ENCODE measurements at regions not wholly inside any gene's neighbourhood (a gene's known extent, or its start where the extent isn't known, plus 50 kb on each side); places are given as distances from the start of the nearest gene placed in this dataset.
"Not testable (repeated sequence)": the region's sequence is repeated elsewhere in the genome, so short reads cannot be mapped to it uniquely, and the experiment has no call there.

DNA sequence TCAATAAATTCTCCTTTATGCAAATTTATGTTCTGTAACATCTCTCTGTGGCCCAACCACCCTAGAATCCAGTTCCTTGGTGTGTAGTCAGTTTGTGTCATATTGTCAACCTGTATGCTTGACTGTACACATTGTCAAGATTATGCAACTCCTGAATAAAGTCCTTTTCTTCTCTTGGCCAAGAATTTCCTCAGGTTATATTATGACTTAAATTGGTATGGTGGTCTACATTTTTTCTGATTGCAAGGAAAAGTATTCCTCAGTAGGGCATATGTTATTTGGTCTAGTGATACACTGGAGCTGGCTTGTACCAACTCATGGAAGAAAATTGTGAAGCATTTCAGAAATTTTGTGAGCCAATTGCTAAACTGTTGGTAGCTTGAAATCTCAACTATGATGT lies 482.8 kb upstream of the CHORDC1 start:
- DNase-seq (ENCODE audit: low read depth), result no peak

DNA sequence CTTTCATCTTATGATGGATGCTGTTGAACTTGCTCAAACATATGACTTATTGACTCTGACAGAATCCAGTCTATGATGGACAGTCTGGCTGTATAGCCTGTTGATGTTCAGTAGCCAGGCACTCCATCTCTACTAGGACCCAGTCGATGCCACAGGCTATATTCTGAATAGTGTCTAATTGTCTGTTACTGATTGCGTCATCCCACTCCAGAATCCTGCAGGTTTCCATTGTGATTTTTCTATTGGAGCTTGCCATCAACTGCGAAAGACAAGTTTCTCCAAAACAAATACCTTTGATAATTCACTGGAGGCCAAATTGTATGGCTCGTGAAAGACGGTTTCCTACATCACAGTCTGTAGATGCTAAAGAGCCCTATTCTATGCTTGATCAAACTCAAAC lies 481.7 kb upstream of the CHORDC1 start:
- DNase-seq (ENCODE audit: low read depth), result no peak

DNA sequence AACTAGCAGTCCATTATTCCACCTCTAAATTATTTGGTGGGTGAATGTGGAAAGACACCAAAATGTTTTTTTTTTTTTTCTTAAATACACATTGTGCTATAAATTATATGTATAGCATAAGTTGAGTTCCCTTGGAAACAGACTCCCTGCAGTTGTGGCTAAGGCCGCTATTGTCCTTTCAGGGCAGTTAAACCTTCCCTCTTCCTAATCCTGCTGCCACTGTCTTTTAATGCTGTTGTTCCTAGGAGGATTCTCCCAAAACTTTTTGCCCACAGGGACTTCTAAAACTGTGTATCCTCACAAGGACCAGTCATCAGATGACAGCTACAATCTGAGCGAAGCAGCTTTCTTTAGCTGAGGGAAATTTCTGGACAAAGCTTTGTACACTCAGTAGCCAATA lies 478.9 kb upstream of the CHORDC1 start:
- DNase-seq (ENCODE audit: low read depth), result no peak

DNA sequence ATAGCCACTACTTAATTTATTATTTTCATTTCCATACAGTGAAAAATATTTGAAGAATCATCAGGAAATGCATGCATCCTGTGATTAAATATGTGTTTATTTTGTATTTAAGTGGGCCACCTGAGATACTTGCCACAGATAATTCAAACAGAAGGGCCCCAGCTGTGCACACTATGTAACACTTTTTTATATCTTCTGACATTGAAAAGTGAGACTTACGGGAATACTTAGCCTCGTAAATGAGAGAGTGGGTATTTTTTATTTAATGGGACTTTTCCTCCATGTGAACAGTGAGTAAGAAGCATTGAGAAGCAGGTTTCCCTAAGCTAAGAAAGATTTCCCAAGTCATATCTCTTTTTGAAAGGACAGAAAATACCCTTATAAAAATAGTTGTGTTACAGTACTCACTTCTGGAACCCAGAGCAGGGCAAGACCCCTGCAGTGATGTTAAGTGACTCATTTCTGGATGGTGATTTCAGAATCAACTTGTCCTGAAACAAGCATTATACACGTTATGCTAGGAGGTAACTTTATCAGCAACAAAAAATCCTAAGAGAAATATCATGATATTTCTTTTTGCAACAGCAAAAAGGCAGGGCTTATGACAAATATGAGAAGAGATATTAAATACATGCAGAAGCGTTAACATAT lies 478.1 kb upstream of the CHORDC1 start:
- DNase-seq (ENCODE audit: low read depth), result no peak

DNA sequence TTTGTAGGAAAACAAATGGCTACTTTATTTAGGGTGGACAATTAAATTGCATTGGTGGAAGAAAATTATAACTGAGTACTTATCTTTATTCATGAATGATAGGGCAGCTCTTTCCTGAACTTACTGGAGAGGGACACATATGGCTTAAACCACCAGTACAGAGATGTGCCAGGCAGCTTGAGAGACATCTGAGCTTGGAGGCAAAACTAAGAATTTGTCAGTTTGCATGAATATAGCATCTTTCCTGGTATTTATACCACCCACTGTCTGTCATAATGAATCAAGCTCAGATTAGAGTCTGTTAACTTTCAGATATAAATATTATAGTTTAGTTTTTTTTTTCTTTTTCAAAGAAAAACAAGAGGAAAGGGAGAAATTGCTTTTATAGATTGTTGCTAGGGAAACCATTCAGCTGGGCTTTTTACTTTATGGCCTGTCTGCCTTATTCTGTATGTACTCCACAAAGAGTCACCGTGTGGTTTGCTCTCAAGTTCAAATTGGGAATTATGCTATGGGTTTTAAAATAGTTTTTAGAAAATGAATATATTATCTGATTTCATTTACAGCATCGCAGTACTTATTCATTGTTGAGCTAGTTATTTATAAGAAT lies 477.0 kb upstream of the CHORDC1 start:
- no peak for DNase-seq (ENCODE audit: low read depth)

DNA sequence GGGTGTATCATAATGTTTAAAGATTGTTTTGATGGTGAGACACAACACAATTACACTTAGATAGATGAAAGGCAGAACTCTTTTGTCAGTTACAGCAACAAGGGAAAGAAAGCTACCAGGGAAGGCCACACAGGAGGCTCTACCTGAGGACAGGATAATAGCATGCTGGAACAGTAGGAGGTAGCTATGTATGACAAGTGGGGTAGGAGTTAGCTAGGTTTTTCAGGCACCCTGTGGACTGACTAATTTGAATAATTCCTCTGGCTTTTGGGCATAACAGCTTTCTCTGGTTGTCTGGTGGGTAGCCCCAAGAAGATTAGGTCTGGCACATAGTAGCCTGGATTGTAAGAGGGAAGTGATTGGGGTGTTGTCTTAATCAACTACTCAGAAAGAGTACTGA lies 475.4 kb upstream of the CHORDC1 start:
- DNase-seq (ENCODE audit: low read depth), result no peak

DNA sequence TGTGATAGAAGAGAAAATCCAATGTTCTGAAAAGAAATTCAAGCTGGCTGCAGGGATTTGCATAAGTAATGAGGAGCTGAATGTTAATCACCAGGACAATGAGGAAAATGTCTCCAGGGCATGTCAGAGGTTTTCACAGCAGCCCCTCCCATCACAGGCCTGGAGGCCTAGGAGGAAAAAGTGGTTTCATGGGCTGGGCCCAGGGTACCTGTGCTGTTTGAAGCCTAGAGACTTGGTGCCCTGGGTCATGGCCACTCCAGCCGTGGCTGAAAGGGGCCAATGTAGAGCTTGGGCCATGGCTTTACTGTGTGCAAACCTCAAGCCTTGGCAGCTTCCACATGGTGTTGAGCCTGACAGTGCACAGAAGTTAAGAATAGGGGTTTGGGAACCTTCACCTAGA lies 452.6 kb upstream of the CHORDC1 start:
- not testable (repeated sequence) for DNase-seq (ENCODE audit: low read depth)

DNA sequence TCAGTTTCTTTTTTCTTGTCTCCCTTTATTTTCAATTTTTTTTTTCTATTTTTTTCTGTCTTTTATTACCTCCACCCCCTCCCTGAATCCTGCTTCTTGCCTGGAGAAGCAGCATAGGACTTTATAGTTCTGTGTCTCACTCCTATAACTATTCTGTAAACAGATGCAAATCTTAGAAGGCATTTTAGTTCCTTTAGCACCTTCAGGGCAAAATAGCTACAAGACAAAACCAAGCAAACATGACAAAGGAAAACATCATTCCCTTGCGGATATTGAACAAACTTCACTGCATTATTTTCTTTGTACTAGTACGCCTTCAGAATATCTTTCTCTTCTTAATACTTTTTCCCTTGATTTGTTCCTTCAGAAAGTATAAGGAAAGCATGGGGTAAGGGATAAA lies 446.2 kb upstream of the CHORDC1 start:
- DNase-seq (ENCODE audit: low read depth), result no peak

DNA sequence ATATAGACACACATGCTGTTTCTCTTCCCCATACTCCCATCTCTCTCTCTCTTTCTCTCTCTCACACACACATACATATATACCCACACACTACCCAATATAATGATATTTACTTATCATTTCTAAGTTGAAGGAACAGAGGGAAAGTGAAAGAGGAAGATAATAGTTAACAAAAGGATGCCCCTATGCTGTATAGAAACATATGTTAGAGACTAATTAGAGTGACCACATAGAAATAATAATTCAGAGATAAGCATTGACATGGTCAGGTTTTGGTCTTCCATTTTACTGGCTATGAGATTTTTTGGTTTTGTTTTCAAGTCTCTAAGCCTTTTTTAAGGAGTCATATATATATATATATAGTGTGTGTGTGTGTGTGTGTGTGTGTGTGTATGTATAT lies 445.7 kb upstream of the CHORDC1 start:
- DNase-seq (ENCODE audit: low read depth), result no peak

DNA sequence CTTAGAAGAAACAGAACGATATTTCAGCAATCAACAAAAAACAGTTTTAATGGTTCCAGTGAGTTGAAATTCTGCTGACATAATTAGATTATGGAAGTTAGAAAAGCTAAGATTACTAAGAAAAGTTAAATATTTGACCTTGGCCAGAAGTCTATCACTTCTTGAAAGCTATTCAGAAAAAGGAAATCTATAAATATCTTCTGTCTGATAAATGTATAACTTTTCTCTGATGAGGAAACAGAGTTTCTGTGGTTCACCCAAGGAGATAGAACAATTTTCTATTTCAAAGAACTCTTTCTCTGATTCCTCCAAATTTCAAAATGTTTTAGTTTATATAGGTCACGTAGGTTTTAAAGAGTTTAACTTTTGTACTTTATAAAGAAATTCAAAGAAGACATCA lies 438.4 kb upstream of the CHORDC1 start:
- DNase-seq (ENCODE audit: low read depth), result no peak

DNA sequence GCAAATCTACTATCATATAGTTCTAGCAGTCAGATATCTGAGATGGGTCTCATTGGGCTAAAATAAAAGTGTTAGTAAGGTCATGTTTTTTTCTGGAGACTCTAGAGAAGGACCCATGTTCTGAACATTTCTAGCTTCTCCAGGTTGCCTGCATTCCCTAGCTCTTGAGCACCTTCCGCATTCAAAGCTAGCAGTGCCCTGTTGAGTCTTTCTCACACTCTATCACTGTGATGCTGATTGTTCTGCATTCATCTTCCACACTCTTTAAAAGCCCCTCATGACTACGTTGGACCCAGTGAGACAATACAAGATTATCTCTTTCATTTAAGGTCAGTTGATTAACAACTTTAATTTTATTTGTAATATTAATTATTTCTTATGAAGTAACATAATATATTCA lies 433.3 kb upstream of the CHORDC1 start:
- DNase-seq (ENCODE audit: low read depth), result no peak

DNA sequence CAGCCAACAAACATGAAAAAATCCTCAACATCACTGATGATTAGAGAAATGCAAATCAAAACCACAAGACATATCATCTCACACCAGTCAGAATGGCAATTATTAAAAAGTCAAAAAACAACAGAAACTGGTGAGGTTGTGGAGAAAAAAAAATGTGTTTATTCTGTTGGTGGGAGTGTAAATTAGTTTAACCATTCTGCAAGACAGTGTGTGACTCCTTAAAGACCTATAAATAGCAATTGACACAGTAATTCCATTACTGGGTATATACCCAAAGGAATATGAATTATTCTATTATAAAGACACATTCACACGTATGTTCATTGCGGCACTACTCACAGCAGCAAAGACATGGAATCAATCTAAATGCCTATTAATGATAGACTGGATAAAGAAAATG lies 427.3 kb upstream of the CHORDC1 start:
- no peak for DNase-seq (ENCODE audit: low read depth)

DNA sequence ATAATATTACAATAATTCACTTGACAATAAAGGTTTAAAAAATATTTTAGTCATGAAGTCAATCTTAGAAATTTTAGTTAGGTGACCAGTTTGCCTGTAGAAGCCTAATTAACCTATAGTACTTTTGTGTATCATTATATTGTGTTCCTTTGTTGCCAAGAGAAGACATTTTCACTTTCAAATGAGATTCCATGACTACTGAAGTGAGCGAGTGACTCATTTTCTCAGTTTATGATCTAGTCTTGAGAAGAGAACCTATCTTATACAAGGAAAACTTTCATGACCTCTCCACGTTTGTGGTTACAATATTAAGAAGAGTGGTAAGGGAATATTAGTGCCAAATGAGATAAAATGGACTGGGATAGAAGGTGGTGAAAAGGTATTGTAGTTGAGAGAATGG lies 423.9 kb upstream of the CHORDC1 start:
- DNase-seq (ENCODE audit: low read depth), result no peak

DNA sequence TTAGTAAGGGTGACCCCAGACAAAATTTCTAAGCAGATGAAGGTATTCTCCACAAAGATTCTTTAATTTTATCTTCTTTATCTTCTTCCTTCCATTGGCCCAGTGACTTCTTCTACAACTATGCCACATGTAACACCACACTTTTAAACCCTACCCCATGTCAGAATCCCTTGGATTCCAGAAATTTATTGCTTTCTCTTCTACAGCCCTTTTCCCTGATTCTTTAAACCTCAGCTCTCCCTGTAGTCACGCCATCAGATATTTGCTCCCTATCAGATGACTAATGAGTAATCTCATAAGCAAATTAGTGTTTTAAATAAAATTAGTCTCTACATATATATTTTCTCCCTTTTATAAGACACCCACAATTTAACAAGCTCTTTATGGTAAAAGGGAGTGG lies 423.4 kb upstream of the CHORDC1 start:
- no peak for DNase-seq (ENCODE audit: low read depth)

DNA sequence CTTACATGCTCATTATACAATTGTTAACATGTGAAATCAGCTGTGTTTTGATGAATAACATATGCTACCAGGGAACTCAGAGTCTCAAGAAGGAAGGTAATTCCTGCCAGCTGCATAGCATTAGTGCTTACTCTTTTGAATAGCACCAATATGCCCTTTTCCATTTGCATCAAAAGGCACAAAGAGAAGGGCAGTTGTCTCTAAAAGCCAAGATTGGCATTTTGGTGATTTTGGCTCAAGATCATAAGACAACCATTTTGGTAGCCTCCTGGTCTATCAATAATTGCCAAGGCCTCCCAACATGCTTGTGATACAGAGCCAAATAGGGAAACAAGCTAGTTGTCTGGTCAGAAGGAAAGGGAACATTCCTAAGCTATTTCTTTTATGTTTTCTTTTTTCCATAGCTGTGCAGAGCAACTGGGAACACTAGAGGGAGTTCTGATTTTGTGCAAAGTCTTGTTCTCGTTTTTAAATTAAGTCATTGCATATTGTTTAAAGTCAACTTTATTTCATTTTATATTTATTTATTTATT lies 416.7 kb upstream of the CHORDC1 start:
- DNase-seq (ENCODE audit: low read depth), result no peak

DNA sequence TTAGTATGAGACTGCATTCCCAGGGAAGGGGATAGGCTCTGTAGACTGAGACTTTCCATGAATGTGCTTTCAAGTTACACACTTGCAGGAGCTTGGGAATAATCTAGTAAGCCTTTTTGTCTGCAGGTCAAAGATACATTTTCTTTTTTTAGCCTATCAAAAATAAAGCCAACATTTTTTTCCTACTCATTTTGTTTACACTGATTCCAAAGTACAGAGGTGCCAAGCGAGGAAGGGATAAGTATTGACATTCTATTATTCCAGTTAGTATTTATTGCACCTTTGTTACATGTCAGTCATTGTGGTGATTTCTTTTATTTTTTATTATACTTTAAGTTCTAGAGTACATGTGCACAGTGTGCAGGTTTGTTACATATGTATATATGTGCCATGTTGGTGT lies 413.0 kb upstream of the CHORDC1 start:
- DNase-seq (ENCODE audit: low read depth), result no peak

DNA sequence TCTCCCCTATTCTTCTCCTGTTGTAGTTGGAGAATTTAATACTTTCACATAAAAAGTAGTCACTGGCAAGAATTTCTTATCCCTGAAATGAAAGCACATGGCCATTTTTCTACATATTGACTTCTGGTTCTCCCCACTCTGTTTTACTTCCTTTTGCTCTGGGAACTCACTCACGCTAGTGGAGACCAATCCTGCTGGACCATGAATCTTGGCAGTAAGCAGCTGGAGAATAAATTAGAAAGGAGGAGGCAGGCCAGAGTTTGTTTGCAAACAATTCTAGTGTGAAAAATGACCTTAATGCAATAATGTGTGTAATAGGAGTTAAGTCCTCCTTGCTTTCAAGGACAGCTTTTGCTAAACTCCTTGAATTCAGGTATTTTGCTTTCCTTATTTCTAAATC lies 412.3 kb upstream of the CHORDC1 start:
- no peak for DNase-seq (ENCODE audit: low read depth)

DNA sequence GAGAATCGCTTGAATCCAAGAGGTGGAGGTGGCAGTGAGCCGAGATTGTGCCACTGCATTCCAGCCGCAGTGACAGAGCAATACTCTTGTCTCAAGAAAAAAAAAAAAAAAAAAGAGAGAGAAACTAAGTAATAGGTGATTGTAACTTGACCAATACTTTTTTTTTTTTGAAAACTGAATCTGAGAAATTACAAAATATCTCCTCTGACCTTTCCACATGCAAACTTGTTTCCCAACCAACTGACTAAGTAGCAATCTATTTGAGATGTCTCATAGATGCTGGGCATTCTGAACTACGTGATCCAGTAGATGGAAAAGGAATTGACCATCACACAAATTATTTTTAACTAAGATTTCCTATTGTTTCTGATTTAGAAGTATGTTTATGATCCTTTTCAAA lies 407.3 kb upstream of the CHORDC1 start:
- no peak for DNase-seq (ENCODE audit: low read depth)

DNA sequence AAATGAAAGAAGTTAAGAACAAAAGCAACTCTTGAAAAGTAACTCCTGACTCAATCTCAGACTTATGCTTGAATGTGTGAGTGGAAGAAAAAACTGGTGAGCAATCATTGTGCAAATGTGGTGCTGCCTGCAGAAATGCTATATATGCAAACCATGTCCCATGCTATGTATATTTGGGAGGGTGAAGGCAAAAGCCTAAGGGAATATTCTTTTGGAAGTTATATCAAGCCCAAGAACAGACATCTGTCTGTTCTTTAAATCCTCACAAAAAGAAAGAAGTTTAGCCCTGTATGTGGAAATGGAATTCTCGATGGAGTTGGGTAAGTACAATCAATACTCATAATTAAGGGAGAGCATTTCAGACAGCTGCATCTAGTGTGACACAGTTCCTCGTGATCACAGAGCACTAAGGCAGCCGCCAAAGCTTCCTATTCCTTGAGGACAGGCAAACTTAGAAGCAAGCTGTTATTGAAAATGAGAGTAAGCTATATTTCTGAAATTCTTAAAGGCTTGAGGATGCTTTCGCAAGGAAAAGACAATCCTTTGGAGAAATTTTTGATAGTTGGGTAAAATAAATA lies 406.5 kb upstream of the CHORDC1 start:
- DNase-seq (ENCODE audit: low read depth), result no peak

DNA sequence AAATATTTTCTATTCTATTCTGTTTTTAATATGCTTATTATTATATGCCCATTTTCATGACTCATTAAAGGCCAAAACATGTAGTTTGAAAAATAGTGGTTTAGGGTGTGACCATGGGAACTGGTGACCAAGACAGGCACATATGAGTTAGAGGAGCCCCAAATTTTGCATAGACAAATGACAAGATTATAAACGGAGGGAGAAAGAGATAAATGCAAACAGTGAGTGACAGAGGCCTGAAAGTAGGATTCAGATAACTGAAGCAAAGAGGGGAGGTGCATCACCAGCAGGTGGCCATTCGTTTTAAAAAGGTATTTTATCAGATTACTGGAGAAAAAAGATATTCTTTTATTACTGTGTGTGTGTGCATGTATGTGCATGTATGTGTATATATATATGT lies 391.5 kb upstream of the CHORDC1 start:
- no peak for DNase-seq (ENCODE audit: low read depth)

DNA sequence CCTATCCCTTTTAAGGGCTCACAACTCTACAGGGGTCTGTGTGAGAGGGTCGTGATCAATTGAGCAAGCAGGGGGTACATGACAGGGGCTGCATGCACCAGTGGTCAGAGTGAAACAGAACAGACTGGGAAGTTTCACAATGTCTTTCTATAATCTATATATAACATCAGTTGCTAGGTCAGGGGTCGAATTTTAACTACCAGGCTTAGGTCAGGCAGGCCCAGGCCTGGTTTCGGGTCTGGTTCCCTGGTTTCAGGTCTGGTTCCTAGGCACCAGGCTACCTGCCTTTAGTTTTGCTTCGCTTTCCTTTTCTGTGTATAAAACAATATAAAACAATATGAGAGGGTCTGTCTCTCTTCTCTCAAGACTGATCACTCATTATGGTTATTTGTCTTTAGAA lies 390.2 kb upstream of the CHORDC1 start:
- not testable (repeated sequence) for DNase-seq (ENCODE audit: low read depth)

DNA sequence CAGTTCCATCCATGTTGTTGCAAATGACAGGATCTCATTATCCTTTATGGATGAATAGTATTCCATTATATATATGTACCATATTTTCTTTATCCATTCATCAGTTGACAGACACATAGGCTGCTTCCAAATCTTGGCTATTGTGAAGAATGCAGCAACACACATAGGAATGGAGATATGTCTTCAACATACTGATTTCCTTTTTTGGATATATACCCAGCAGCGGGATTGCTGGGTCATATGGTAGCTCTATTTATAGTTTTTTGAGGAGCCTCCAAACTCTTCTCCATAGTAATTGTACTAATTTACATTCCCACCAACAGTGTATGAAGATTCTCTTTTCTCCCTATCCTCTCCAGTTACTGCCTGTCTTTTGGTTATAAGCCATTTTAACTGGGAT lies 383.9 kb upstream of the CHORDC1 start:
- no peak for DNase-seq (ENCODE audit: low read depth)

DNA sequence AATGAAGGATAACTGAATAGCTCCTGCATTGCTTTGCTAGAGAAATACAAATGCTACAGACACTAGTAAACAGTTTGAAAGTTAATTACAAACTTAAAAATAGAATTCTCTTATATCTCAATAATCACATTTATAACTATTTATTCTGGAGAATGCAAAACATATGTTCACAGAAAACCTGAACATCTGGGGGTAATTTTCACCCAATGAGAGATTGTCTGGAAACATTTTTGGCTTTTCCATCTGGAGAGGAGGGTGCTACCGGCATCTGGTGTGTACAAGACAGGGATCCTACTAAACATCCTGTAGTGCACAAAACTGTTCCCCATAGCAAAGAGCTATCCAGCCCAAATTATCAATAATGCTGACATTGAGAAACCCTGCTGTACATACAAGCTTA lies 378.4 kb upstream of the CHORDC1 start:
- no peak for DNase-seq (ENCODE audit: low read depth)

Data from myocyte (in vitro differentiated cells).